ENCODE measurements at regions not wholly inside any gene's neighbourhood (a gene's known extent, or its start where the extent isn't known, plus 50 kb on each side); places are given as distances from the start of the nearest gene placed in this dataset.

- TF ChIP-seq GATA2 (IDR thresholded peaks at IDR 0.05; ENCODE audit: low read depth, low read length) (no peak), GATA3 (IDR thresholded peaks at IDR 0.05; ENCODE audit: low read depth, low read length) (no peak)
These were observed 117.2 kb downstream of the CASP12 start for GRCh38 chr11:104781037-104781436.
